SU-DHL-6 (cell line): ENCODE measurements at regions not wholly inside any gene's neighbourhood (a gene's known extent, or its start where the extent isn't known, plus 50 kb on each side); places are given as distances from the start of the nearest gene placed in this dataset.

Source experiments
- H2AFZ ChIP-seq: fragments of 200-600 bp; sonication (generic); 2 replicates; pipeline ENCODE4 v1.6.1; 2014; ENCODE audit warnings: low read depth, mild to moderate bottlenecking, moderate library complexity, mixed read lengths, antibody characterized with exemption, low read length; ENCODE audit not compliant: severe bottlenecking
- H3F3A ChIP-seq: fragments of 200-600 bp; shearing (Covaris generic); 2 replicates; pipeline ENCODE4 v1.6.0; 2016; ENCODE audit warnings: antibody characterized with exemption, mild to moderate bottlenecking; ENCODE audit not compliant: insufficient read depth
- H3K27ac ChIP-seq: fragments of 200-600 bp; sonication (generic); 2 replicates; pipeline ENCODE4 v1.5.1; 2016; ENCODE audit warnings: low read depth, mild to moderate bottlenecking, low read length, moderate library complexity, mixed read lengths
- H3K27me3 ChIP-seq: fragments of 200-600 bp; sonication (generic), shearing (Covaris generic); 2 replicates; pipeline ENCODE4 v1.6.0; 2014; ENCODE audit warnings: mild to moderate bottlenecking, low read length
- H3K36me3 ChIP-seq: fragments of 200-600 bp; sonication (generic); 2 replicates; pipeline ENCODE4 v1.6.1; 2014; ENCODE audit warnings: mild to moderate bottlenecking, low read length, mixed read lengths
- H3K4me2 ChIP-seq: fragments of 300-600, 200-600 bp; shearing (Covaris generic), sonication (generic); 2 replicates; pipeline ENCODE4 v1.6.0; 2014; ENCODE audit warnings: low read length, low read depth, mild to moderate bottlenecking; ENCODE audit not compliant: poor library complexity, severe bottlenecking
- H3K4me3 ChIP-seq: fragments of 200-600 bp; sonication (generic); 2 replicates; pipeline ENCODE4 v1.5.1; 2014; ENCODE audit warnings: antibody characterized with exemption, low read length, mild to moderate bottlenecking, mixed read lengths; ENCODE audit not compliant: insufficient read depth, poor library complexity, severe bottlenecking
- H3K79me2 ChIP-seq: fragments of 200-600 bp; sonication (generic); 2 replicates; pipeline ENCODE4 v1.6.1; 2014; ENCODE audit warnings: mild to moderate bottlenecking, low read length, moderate library complexity; ENCODE audit not compliant: insufficient read depth
- H3K9ac ChIP-seq: fragments of 200-600 bp; sonication (generic); 2 replicates; pipeline ENCODE4 v1.7.0; 2014; ENCODE audit warnings: mild to moderate bottlenecking, low read length
- H3K9me2 ChIP-seq: fragments of 200-600 bp; sonication (generic); replicated peaks from 2 replicates; pipeline ENCODE4 v1.6.1; 2014; ENCODE audit warnings: low read length; ENCODE audit not compliant: insufficient read depth
- H3K9me3 ChIP-seq: fragments of 200-600 bp; sonication (generic); 2 replicates; pipeline ENCODE4 v1.6.1; 2014; ENCODE audit warnings: low read length, mixed read lengths; ENCODE audit not compliant: insufficient read depth
- H4K20me1 ChIP-seq: fragments of 200-600 bp; sonication (generic); 2 replicates; pipeline ENCODE4 v1.6.1; 2014; ENCODE audit warnings: low read depth, mild to moderate bottlenecking, antibody characterized with exemption, low read length, moderate library complexity, mixed read lengths
- EZH2phosphoT487 ChIP-seq: fragments of 200-600 bp; sonication (generic), shearing (Covaris generic); conservative IDR thresholded peaks from 2 replicates; pipeline ENCODE4 v1.6.1; 2018; ENCODE audit warnings: mild to moderate bottlenecking, antibody characterized with exemption, low read length, moderate library complexity, mixed read lengths
- TF ChIP-seq, protein P1 (sequence below): fragments of 200-600 bp; sonication (generic); IDR thresholded peaks from one replicate; pipeline ENCODE4 v1.5.1; 2017; ENCODE audit warnings: antibody characterized with exemption, mild to moderate bottlenecking, low read length, moderate library complexity; ENCODE audit not compliant: insufficient read depth, poor library complexity, severe bottlenecking

- no peak overlapping the region for H3K4me3 ChIP-seq
- H3K27ac ChIP-seq, result no peak overlapping the region
- H3K79me2 ChIP-seq, result no peaks in the 10 kb centered on the region
- no peaks in the 10 kb centered on the region for H3K27me3 ChIP-seq
- H3K9ac ChIP-seq, result no peak overlapping the region
- no peaks in the 10 kb centered on the region for H3F3A ChIP-seq
- H3K4me2 ChIP-seq, result no peak overlapping the region
- no peaks in the 10 kb centered on the region for H4K20me1 ChIP-seq
- no peaks in the 10 kb centered on the region for H3K9me2 ChIP-seq
- no peaks in the 10 kb centered on the region for H3K36me3 ChIP-seq
- TF ChIP-seq, protein P1, sequence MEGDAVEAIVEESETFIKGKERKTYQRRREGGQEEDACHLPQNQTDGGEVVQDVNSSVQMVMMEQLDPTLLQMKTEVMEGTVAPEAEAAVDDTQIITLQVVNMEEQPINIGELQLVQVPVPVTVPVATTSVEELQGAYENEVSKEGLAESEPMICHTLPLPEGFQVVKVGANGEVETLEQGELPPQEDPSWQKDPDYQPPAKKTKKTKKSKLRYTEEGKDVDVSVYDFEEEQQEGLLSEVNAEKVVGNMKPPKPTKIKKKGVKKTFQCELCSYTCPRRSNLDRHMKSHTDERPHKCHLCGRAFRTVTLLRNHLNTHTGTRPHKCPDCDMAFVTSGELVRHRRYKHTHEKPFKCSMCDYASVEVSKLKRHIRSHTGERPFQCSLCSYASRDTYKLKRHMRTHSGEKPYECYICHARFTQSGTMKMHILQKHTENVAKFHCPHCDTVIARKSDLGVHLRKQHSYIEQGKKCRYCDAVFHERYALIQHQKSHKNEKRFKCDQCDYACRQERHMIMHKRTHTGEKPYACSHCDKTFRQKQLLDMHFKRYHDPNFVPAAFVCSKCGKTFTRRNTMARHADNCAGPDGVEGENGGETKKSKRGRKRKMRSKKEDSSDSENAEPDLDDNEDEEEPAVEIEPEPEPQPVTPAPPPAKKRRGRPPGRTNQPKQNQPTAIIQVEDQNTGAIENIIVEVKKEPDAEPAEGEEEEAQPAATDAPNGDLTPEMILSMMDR, result no peak
- TF ChIP-seq EZH2phosphoT487, result no peak
- no peaks in the 10 kb centered on the region for H3K9me3 ChIP-seq
- no peak overlapping the region for H2AFZ ChIP-seq
Measured at GRCh38 chr6:91704531-91704930, 1117.7 kb upstream of the MAP3K7 start.

GRCh38 chr6:91697010-91697695 lies 1110.3 kb upstream of the MAP3K7 start:
- H3K4me3 ChIP-seq, result no peak overlapping the region
- H3K4me2 ChIP-seq, result no peak overlapping the region
- no peaks in the 10 kb centered on the region for H3F3A ChIP-seq
- TF ChIP-seq, protein P1, result no peak
- no peak for TF ChIP-seq EZH2phosphoT487
- H2AFZ ChIP-seq, result no peak overlapping the region
- no peaks in the 10 kb centered on the region for H4K20me1 ChIP-seq
- no peak overlapping the region for H3K27ac ChIP-seq
- H3K36me3 ChIP-seq, result no peaks in the 10 kb centered on the region
- H3K9ac ChIP-seq, result no peak overlapping the region
- no peaks in the 10 kb centered on the region for H3K79me2 ChIP-seq
- H3K27me3 ChIP-seq, result no peaks in the 10 kb centered on the region
- no peaks in the 10 kb centered on the region for H3K9me3 ChIP-seq
- no peaks in the 10 kb centered on the region for H3K9me2 ChIP-seq

DNA sequence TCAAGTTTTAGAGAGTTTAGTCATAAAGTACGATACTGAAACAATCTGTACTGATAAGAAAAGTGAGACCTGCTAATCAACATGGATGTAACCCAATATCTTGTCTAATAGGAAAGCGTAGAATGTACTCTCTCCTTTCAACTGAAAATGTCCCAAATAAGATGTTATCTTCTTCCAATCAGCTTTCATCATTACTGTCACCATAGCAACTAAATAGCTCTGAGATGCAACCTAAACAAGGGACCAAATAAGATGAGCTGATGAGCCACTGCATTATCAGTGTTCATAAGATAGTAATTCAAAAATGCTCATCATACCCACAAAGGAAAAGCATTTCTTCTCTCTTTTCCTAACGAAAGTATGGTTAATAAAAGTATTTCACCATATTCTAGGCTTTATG lies 1108.3 kb upstream of the MAP3K7 start:
- no peaks in the 10 kb centered on the region for H3K27me3 ChIP-seq
- H3K9ac ChIP-seq, result no peak overlapping the region
- H3K27ac ChIP-seq, result no peak overlapping the region
- H2AFZ ChIP-seq, result no peak overlapping the region
- H3K36me3 ChIP-seq, result no peaks in the 10 kb centered on the region
- H3K4me3 ChIP-seq, result no peak overlapping the region
- no peaks in the 10 kb centered on the region for H4K20me1 ChIP-seq
- H3K79me2 ChIP-seq, result no peaks in the 10 kb centered on the region
- no peaks in the 10 kb centered on the region for H3K9me2 ChIP-seq
- no peaks in the 10 kb centered on the region for H3K9me3 ChIP-seq
- H3F3A ChIP-seq, result no peaks in the 10 kb centered on the region
- no peak for TF ChIP-seq EZH2phosphoT487
- TF ChIP-seq, protein P1, result no peak
- H3K4me2 ChIP-seq, result no peak overlapping the region
